ENCODE measurements at regions not wholly inside any gene's neighbourhood (a gene's known extent, or its start where the extent isn't known, plus 50 kb on each side); places are given as distances from the start of the nearest gene placed in this dataset.

DNA sequence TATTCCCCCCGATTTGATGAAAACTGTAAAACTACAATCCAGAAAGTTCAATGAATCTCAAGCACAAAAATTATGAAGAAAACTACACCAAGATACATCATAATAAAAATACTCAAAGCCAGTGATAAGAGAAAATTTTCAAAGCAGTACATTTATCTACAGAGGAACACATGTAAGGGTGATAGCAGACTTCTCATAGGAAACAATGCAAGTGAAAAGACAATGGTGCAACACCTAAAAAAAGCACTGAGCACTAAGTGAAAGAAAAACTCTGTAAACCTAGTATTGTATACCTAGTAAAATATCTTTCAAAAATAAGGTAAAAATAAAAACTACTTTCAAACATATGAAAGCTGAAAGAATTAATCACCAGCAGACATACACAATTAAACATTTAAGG lies 76.1 kb upstream of the IRF2BP2 start:
- no peaks in the 10 kb centered on the region for H4K20me1 ChIP-seq (ENCODE audit: control insufficient read depth, extremely low read depth, insufficient read depth, low read length)
- no peaks in the 10 kb centered on the region for H3K79me2 ChIP-seq (ENCODE audit: control insufficient read depth, insufficient read depth, low read length)
- TF ChIP-seq CTCF (optimal IDR thresholded peaks at IDR 0.05 in 1 of 3, IDR thresholded peaks at IDR 0.05 in 1 of 3, conservative IDR thresholded peaks at IDR 0.05 in 1 of 3; ENCODE audit: extremely low read depth in 1 of 3, insufficient read depth in 2 of 3, low read length in 3 of 3) (no peak), EZH2 (IDR thresholded peaks at IDR 0.05; ENCODE audit: low read length) (no peak)
- no peaks in the 10 kb centered on the region for H3K9me1 ChIP-seq (ENCODE audit: control insufficient read depth, extremely low read depth, insufficient read depth, low read length)
- H3K4me2 ChIP-seq (ENCODE audit: control insufficient read depth, extremely low read depth, insufficient read depth, low read depth, low read length): no peak overlapping the region
- dilution Hi-C loops (cut with MboI; ENCODE audit: extremely low pct_ligation_motif_present, low sequenced_read_pairs): no loop called here
- no peaks in the 10 kb centered on the region for H3K9me3 ChIP-seq (ENCODE audit: control insufficient read depth, low read depth, low read length)
- H3K36me3 ChIP-seq (ENCODE audit: control insufficient read depth in 2 of 2, extremely low read depth in 1 of 2, insufficient read depth in 2 of 2, low read length in 2 of 2): no peaks in the 10 kb centered on the region
- H3K9ac ChIP-seq (ENCODE audit: control insufficient read depth, extremely low read depth, insufficient read depth, low read length): no peak overlapping the region
- no peak overlapping the region for H3K4me3 ChIP-seq (ENCODE audit: control insufficient read depth in 2 of 3, extremely low read depth in 1 of 3, insufficient read depth in 2 of 3, low read depth in 1 of 3, low read length in 3 of 3)
- no peak for DNase-seq (ENCODE audit: low read depth, low spot score)
- no peak for FAIRE-seq
- H2AFZ ChIP-seq (ENCODE audit: control insufficient read depth, low read length): no peak overlapping the region
- no peaks in the 10 kb centered on the region for H3K27me3 ChIP-seq (ENCODE audit: control insufficient read depth, extremely low read depth, insufficient read depth, low read length)
- peaks cover 10% of the 10 kb centered on the region for H3K4me1 ChIP-seq (ENCODE audit: control insufficient read depth, extremely low read depth, insufficient read depth, low read length)
- H3K27ac ChIP-seq (ENCODE audit: control insufficient read depth, insufficient read depth, low read length): no peak overlapping the region

DNA sequence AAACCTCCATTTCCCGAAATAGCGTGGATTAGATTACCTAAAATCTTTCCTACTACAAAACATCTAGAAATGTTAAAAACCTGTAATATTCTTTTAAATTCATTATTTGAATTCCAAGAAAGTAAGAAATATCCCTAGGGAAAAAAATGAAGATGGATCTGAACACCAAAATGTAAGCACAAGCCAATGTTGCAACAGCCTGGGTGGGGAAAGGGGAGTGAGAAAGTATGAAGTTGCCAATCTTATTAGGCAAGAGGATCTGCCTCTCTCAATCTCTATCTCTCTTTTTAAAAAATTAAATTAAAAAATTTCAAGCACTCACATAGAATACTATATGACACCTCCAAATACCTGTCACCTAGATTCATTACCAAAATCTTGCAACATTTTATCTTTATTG lies 74.9 kb upstream of the IRF2BP2 start:
- FAIRE-seq (no peak), DNase-seq (ENCODE audit: low read depth, low spot score) (no peak)
- Histone ChIP-seq H3K9me3 (ENCODE audit: control insufficient read depth, low read depth, low read length) (no peaks in the 10 kb centered on the region), H3K36me3 (ENCODE audit: control insufficient read depth in 2 of 2, extremely low read depth in 1 of 2, insufficient read depth in 2 of 2, low read length in 2 of 2) (no peaks in the 10 kb centered on the region), H2AFZ (ENCODE audit: control insufficient read depth, low read length) (no peak overlapping the region), H3K79me2 (ENCODE audit: control insufficient read depth, insufficient read depth, low read length) (no peaks in the 10 kb centered on the region), H3K9ac (ENCODE audit: control insufficient read depth, extremely low read depth, insufficient read depth, low read length) (no peak overlapping the region), H3K9me1 (ENCODE audit: control insufficient read depth, extremely low read depth, insufficient read depth, low read length) (no peaks in the 10 kb centered on the region), H3K27ac (ENCODE audit: control insufficient read depth, insufficient read depth, low read length) (no peak overlapping the region), H3K27me3 (ENCODE audit: control insufficient read depth, extremely low read depth, insufficient read depth, low read length) (no peaks in the 10 kb centered on the region), H3K4me1 (ENCODE audit: control insufficient read depth, extremely low read depth, insufficient read depth, low read length) (peaks cover 10% of the 10 kb centered on the region), H3K4me3 (ENCODE audit: control insufficient read depth in 2 of 3, extremely low read depth in 1 of 3, insufficient read depth in 2 of 3, low read depth in 1 of 3, low read length in 3 of 3) (no peak overlapping the region), H4K20me1 (ENCODE audit: control insufficient read depth, extremely low read depth, insufficient read depth, low read length) (no peaks in the 10 kb centered on the region), H3K4me2 (ENCODE audit: control insufficient read depth, extremely low read depth, insufficient read depth, low read depth, low read length) (no peak overlapping the region)
- TF ChIP-seq EZH2 (IDR thresholded peaks at IDR 0.05; ENCODE audit: low read length): no peak
- TF ChIP-seq CTCF (optimal IDR thresholded peaks at IDR 0.05 in 1 of 3, IDR thresholded peaks at IDR 0.05 in 1 of 3, conservative IDR thresholded peaks at IDR 0.05 in 1 of 3; ENCODE audit: extremely low read depth in 1 of 3, insufficient read depth in 2 of 3, low read length in 3 of 3): no peak
- dilution Hi-C loops (cut with MboI; ENCODE audit: extremely low pct_ligation_motif_present, low sequenced_read_pairs): no loop called here
